ENCODE measurements at regions not wholly inside any gene's neighbourhood (a gene's known extent, or its start where the extent isn't known, plus 50 kb on each side); places are given as distances from the start of the nearest gene placed in this dataset.

GRCh38 chrX:69022430-69022829 is 142.8 kb downstream of the PJA1 start:
- no peak for TF ChIP-seq EZH2phosphoT487 (IDR thresholded peaks at IDR 0.05; ENCODE audit: low read length)
- no peak for TF ChIP-seq CTCF (IDR thresholded peaks at IDR 0.05; ENCODE audit: low read length)
- TF ChIP-seq EZH2 (optimal IDR thresholded peaks at IDR 0.05; ENCODE audit: low read depth, low read length), result no peak

GRCh38 chrX:69021141-69021960 is 143.9 kb downstream of the PJA1 start:
- Histone ChIP-seq H3K4me3 (ENCODE audit: low read length) (no peak overlapping the region), H3K79me2 (ENCODE audit: low read length) (no peaks in the 10 kb centered on the region), H3K9me3 (replicated peaks; ENCODE audit: insufficient read depth, low read length) (no peaks in the 10 kb centered on the region), H3K27me3 (replicated peaks; ENCODE audit: insufficient read depth, low read length) (no peaks in the 10 kb centered on the region), H2AFZ (ENCODE audit: low read length) (no peak overlapping the region), H3K9me2 (replicated peaks; ENCODE audit: insufficient read depth, low read length) (no peaks in the 10 kb centered on the region), H4K20me1 (ENCODE audit: insufficient read depth, low read length) (no peaks in the 10 kb centered on the region), H3K27ac (ENCODE audit: low read length) (no peak overlapping the region), H3K9ac (ENCODE audit: low read length) (no peak overlapping the region), H3F3A (ENCODE audit: insufficient read depth, low read length) (no peaks in the 10 kb centered on the region), H3K36me3 (replicated peaks; ENCODE audit: insufficient read depth, low read length) (no peaks in the 10 kb centered on the region), H3K4me2 (ENCODE audit: low read depth, low read length) (no peak overlapping the region), H3K4me1 (ENCODE audit: low read length) (no peaks in the 10 kb centered on the region)
- DNase-seq, result no peak
- TF ChIP-seq EZH2 (optimal IDR thresholded peaks at IDR 0.05; ENCODE audit: low read depth, low read length) (no peak), EZH2phosphoT487 (IDR thresholded peaks at IDR 0.05; ENCODE audit: low read length) (no peak), CTCF (IDR thresholded peaks at IDR 0.05; ENCODE audit: low read length) (no peak)

More at GRCh38 chrX:69022430-69022829, 142.8 kb downstream of the PJA1 start:
- H3K36me3 ChIP-seq (replicated peaks; ENCODE audit: insufficient read depth, low read length), result no peaks in the 10 kb centered on the region
- no peak overlapping the region for H3K4me2 ChIP-seq (ENCODE audit: low read depth, low read length)
- H3K79me2 ChIP-seq (ENCODE audit: low read length), result no peaks in the 10 kb centered on the region
- no peak overlapping the region for H3K27ac ChIP-seq (ENCODE audit: low read length)
- H4K20me1 ChIP-seq (ENCODE audit: insufficient read depth, low read length), result no peaks in the 10 kb centered on the region
- H3K9ac ChIP-seq (ENCODE audit: low read length), result no peak overlapping the region
- H3K9me2 ChIP-seq (replicated peaks; ENCODE audit: insufficient read depth, low read length), result no peaks in the 10 kb centered on the region
- H3K4me1 ChIP-seq (ENCODE audit: low read length), result no peaks in the 10 kb centered on the region
- no peaks in the 10 kb centered on the region for H3F3A ChIP-seq (ENCODE audit: insufficient read depth, low read length)
- no peaks in the 10 kb centered on the region for H3K27me3 ChIP-seq (replicated peaks; ENCODE audit: insufficient read depth, low read length)
- no peaks in the 10 kb centered on the region for H3K9me3 ChIP-seq (replicated peaks; ENCODE audit: insufficient read depth, low read length)
- H3K4me3 ChIP-seq (ENCODE audit: low read length), result no peak overlapping the region
- H2AFZ ChIP-seq (ENCODE audit: low read length), result no peak overlapping the region
- no peak for DNase-seq

- Histone ChIP-seq H3K4me1 (ENCODE audit: low read length) (no peaks in the 10 kb centered on the region), H3K27me3 (replicated peaks; ENCODE audit: insufficient read depth, low read length) (no peaks in the 10 kb centered on the region), H3K9me2 (replicated peaks; ENCODE audit: insufficient read depth, low read length) (no peaks in the 10 kb centered on the region), H4K20me1 (ENCODE audit: insufficient read depth, low read length) (no peaks in the 10 kb centered on the region), H3K79me2 (ENCODE audit: low read length) (no peaks in the 10 kb centered on the region), H3K36me3 (replicated peaks; ENCODE audit: insufficient read depth, low read length) (no peaks in the 10 kb centered on the region), H3K27ac (ENCODE audit: low read length) (no peak overlapping the region), H2AFZ (ENCODE audit: low read length) (no peak overlapping the region), H3K9ac (ENCODE audit: low read length) (no peak overlapping the region), H3K9me3 (replicated peaks; ENCODE audit: insufficient read depth, low read length) (no peaks in the 10 kb centered on the region), H3K4me2 (ENCODE audit: low read depth, low read length) (no peak overlapping the region), H3F3A (ENCODE audit: insufficient read depth, low read length) (no peaks in the 10 kb centered on the region), H3K4me3 (ENCODE audit: low read length) (no peak overlapping the region)
- no peak for DNase-seq
- TF ChIP-seq EZH2phosphoT487 (IDR thresholded peaks at IDR 0.05; ENCODE audit: low read length) (no peak), CTCF (IDR thresholded peaks at IDR 0.05; ENCODE audit: low read length) (no peak)
These were observed 144.9 kb downstream of the PJA1 start for GRCh38 chrX:69020316-69020715.

Measured in MM.1S (cell line).